MCF 10A (cell line): ENCODE measurements at regions not wholly inside any gene's neighbourhood (a gene's known extent, or its start where the extent isn't known, plus 50 kb on each side); places are given as distances from the start of the nearest gene placed in this dataset.

Source experiments
- BruUV-seq: library from RNA; stranded (reverse); fragments of 400-500 nt; replicated peaks from 2 replicates; lab custom pipeline; 2021; lab: Mats Ljungman, UMichigan
- CTCF ChIA-PET: fragments of 300-600 bp; sonication (Branson Sonifier 250); formaldehyde crosslinking; extraction: SDS; loops from one replicate; lab custom pipeline; 2021; ENCODE audit warnings: antibody characterized with exemption, inconsistent platforms; lab: Yijun Ruan, JAX
- POLR2A ChIA-PET: fragments of 300-600, 350-650 bp; sonication (Branson Sonifier 250); formaldehyde crosslinking; extraction: SDS; loops from one replicate; lab custom pipeline; 2020; ENCODE audit warnings: antibody characterized with exemption, inconsistent platforms; lab: Yijun Ruan, JAX
- DNase-seq: peaks from one replicate; pipeline ENCODE4 v3.0.0-alpha.2; 2018; ENCODE audit not compliant: unreplicated experiment
- H3K27ac Mint-ChIP-seq: one replicate; pipeline ENCODE4 v1.8.0; 2022; ENCODE audit warnings: mild to moderate bottlenecking, low read depth, mixed read lengths; ENCODE audit not compliant: unreplicated experiment
- H3K27me3 Mint-ChIP-seq: one replicate; pipeline ENCODE4 v1.8.0; 2022; ENCODE audit warnings: mixed read lengths; ENCODE audit not compliant: insufficient read depth, unreplicated experiment
- H3K36me3 Mint-ChIP-seq: one replicate; pipeline ENCODE4 v1.8.0; 2022; ENCODE audit warnings: mild to moderate bottlenecking, moderate library complexity, mixed read lengths; ENCODE audit not compliant: insufficient read depth, unreplicated experiment
- H3K4me1 Mint-ChIP-seq: one replicate; pipeline ENCODE4 v1.8.0; 2022; ENCODE audit warnings: mixed read lengths; ENCODE audit not compliant: insufficient read depth, unreplicated experiment
- H3K4me3 Mint-ChIP-seq: one replicate; pipeline ENCODE4 v1.8.0; 2022; ENCODE audit warnings: mild to moderate bottlenecking, moderate library complexity, mixed read lengths; ENCODE audit not compliant: unreplicated experiment
- H3K9me3 Mint-ChIP-seq: one replicate; pipeline ENCODE4 v1.8.0; 2022; ENCODE audit warnings: mixed read lengths; ENCODE audit not compliant: unreplicated experiment
- CTCF ChIP-seq: fragments of 200-600 bp; IDR thresholded peaks from one replicate; pipeline ENCODE4 v1.8.0; 2022; ENCODE audit warnings: antibody characterized with exemption, mild to moderate bottlenecking; ENCODE audit not compliant: unreplicated experiment
- intact Hi-C: fragments of 100-400 bp; cut with micrococcal nuclease; formaldehyde crosslinking; loops from 2 replicates; pipeline ENCODE4 v1.14.1; 2022

- H3K9me3 Mint-ChIP-seq = peaks cover 7% of the 10 kb centered on the region
- no TSS peak for BruUV-seq
- no peak for DNase-seq
- no peaks in the 10 kb centered on the region for H3K36me3 Mint-ChIP-seq
- H3K27me3 Mint-ChIP-seq = no peaks in the 10 kb centered on the region
- ChIA-PET POLR2A (interaction anchor here (1.0 kb wide), 1 partner anchor 20 kb away, joined by 5 read pairs; no protein-coding TSS in a partner anchor), CTCF (no interaction called here)
- H3K4me1 Mint-ChIP-seq = no peaks in the 10 kb centered on the region
- H3K4me3 Mint-ChIP-seq = no peak overlapping the region
- H3K27ac Mint-ChIP-seq = no peak overlapping the region
- no peak for TF ChIP-seq CTCF
- intact Hi-C loops = no loop called here
Measured at GRCh38 chr2:18009891-18010290, 131.4 kb downstream of the KCNS3 start.

GRCh38 chr2:18005411-18005810, 126.9 kb downstream of the KCNS3 start:
- ChIA-PET CTCF (no interaction called here), POLR2A (interaction anchor here (0.6 kb wide), 1 partner anchor 49 kb away, joined by 3 read pairs; no protein-coding TSS in a partner anchor)
- Mint-ChIP-seq H3K27me3 (no peaks in the 10 kb centered on the region), H3K4me1 (no peaks in the 10 kb centered on the region), H3K9me3 (peaks cover 7% of the 10 kb centered on the region), H3K27ac (no peak overlapping the region), H3K36me3 (no peaks in the 10 kb centered on the region), H3K4me3 (no peak overlapping the region)
- intact Hi-C loops = no loop called here
- no peak for TF ChIP-seq CTCF
- BruUV-seq = no TSS peak
- DNase-seq = no peak

- BruUV-seq = no TSS peak
- H3K9me3 Mint-ChIP-seq = no peaks in the 10 kb centered on the region
Measured at GRCh38 chr2:18001671-18002070, 123.2 kb downstream of the KCNS3 start.

GRCh38 chr2:17996978-17997377, 118.5 kb downstream of the KCNS3 start:
- no peak for TF ChIP-seq CTCF
- POLR2A ChIA-PET = no interaction called here
- no peaks in the 10 kb centered on the region for H3K27me3 Mint-ChIP-seq
- no peak overlapping the region for H3K27ac Mint-ChIP-seq
- H3K4me3 Mint-ChIP-seq = no peak overlapping the region
- no peaks in the 10 kb centered on the region for H3K4me1 Mint-ChIP-seq
- CTCF ChIA-PET = no interaction called here
- no peaks in the 10 kb centered on the region for H3K9me3 Mint-ChIP-seq
- BruUV-seq = no TSS peak
- intact Hi-C loops = no loop called here
- DNase-seq = no peak
- no peaks in the 10 kb centered on the region for H3K36me3 Mint-ChIP-seq

More at GRCh38 chr2:18001671-18002070, 123.2 kb downstream of the KCNS3 start:
- Mint-ChIP-seq H3K36me3 (no peaks in the 10 kb centered on the region), H3K27ac (no peak overlapping the region), H3K4me1 (no peaks in the 10 kb centered on the region), H3K4me3 (no peak overlapping the region), H3K27me3 (no peaks in the 10 kb centered on the region)
- POLR2A ChIA-PET = no interaction called here
- DNase-seq = no peak
- intact Hi-C loops = no loop called here
- peak; percentile 4 for TF ChIP-seq CTCF
- CTCF ChIA-PET = interaction anchor here (0.6 to 0.7 kb wide), 2 partner anchors 9 to 28 kb away, joined by 3 read pairs; no protein-coding TSS in a partner anchor
